HCT116 (cell line): ENCODE measurements at regions not wholly inside any gene's neighbourhood (a gene's known extent, or its start where the extent isn't known, plus 50 kb on each side); places are given as distances from the start of the nearest gene placed in this dataset.

Source experiments
- ATAC-seq: fragments of 200-7000 bp; cut with Tn5 transposase; 2 replicates; pipeline ENCODE4 v1.9.1; 2020; ENCODE audit warnings: mild to moderate bottlenecking, moderate library complexity
- BruUV-seq: library from RNA; stranded (reverse); fragments of 400-500 nt; replicated peaks from 2 replicates; lab custom pipeline; 2021; lab: Mats Ljungman, UMichigan
- CTCF ChIA-PET: fragments of 300-600 bp; sonication (Branson Sonifier 250); formaldehyde crosslinking; loops from one replicate; lab custom pipeline; 2021; ENCODE audit warnings: antibody characterized with exemption; lab: Charles Lee
- POLR2A ChIA-PET: fragments of 300-600, 350-600 bp; sonication (Branson Sonifier 250); formaldehyde crosslinking; loops from one replicate; lab custom pipeline; 2021; ENCODE audit warnings: antibody characterized with exemption; lab: Charles Lee
- RAD21 ChIA-PET, 2 experiments: fragments of 300-600 bp; sonication (Branson Sonifier 250); formaldehyde crosslinking; loops; one replicate each; lab custom pipeline; 2023; ENCODE audit warnings: low total read pairs in 2 of 2; ENCODE audit not compliant: uncharacterized antibody in 2 of 2, unreplicated experiment in 2 of 2, low non-redundant PET in 1 of 2; lab: Charles Lee
- DNase-seq: peaks from one replicate; pipeline ENCODE4 v3.0.0-alpha.2; 2010; ENCODE audit warnings: low read depth, low spot score
- H2AFZ ChIP-seq: fragments of 200-600 bp; shearing (Covaris generic), sonication (generic); 2 replicates; pipeline ENCODE4 v1.6.1; 2017; ENCODE audit warnings: low read depth, mixed run types, mixed read lengths, antibody characterized with exemption, low read length; ENCODE audit not compliant: poor library complexity, severe bottlenecking
- H3K27ac ChIP-seq: 2 replicates; pipeline ENCODE4 v1.5.1; 2012; ENCODE audit warnings: low read depth, low read length
- H3K27me3 ChIP-seq: fragments of 200-600 bp; sonication (generic); 2 replicates; pipeline ENCODE4 v1.6.1; 2016; ENCODE audit warnings: mixed run types, low read length, mixed read lengths; ENCODE audit not compliant: insufficient read depth
- H3K36me3 ChIP-seq, 2 experiments: fragments of 200-500 bp in 1 of 2; fragments of 200-600 bp in 1 of 2; sonication (Bioruptor generic) in 1 of 2; sonication (generic) in 1 of 2; 2 replicates each; pipeline versions ENCODE4 v1.5.1 to v1.6.1; 2014 to 2016; ENCODE audit warnings: low read length in 2 of 2, inconsistent platforms in 1 of 2, mixed read lengths in 1 of 2, mixed run types in 1 of 2; ENCODE audit not compliant: insufficient read depth in 2 of 2, control insufficient read depth in 1 of 2
- H3K4me1 ChIP-seq, 2 experiments: fragments of 200-600 bp in 1 of 2; sonication (generic) in 1 of 2; 2 replicates each; pipeline versions ENCODE4 v1.5.1 to v1.6.1; 2012 to 2017; ENCODE audit warnings: low read length in 2 of 2, inconsistent platforms in 1 of 2, mild to moderate bottlenecking in 1 of 2, mixed read lengths in 1 of 2, mixed run types in 1 of 2, moderate library complexity in 1 of 2; ENCODE audit not compliant: insufficient read depth in 2 of 2, control insufficient read depth in 1 of 2
- H3K4me2 ChIP-seq: fragments of 200-600 bp; sonication (generic); 2 replicates; pipeline ENCODE4 v1.6.1; 2017; ENCODE audit warnings: mixed run types, low read length, mixed read lengths
- H3K4me3 ChIP-seq, 2 experiments: fragments of 200-600 bp in 1 of 2; sonication (generic) in 1 of 2; replicated peaks in 1 of 2; 2 replicates each; pipeline ENCODE4 v1.5.1; 2011 to 2016; ENCODE audit warnings: low read length in 2 of 2, control low read depth in 1 of 2, low read depth in 1 of 2, mild to moderate bottlenecking in 1 of 2, mixed read lengths in 1 of 2, mixed run types in 1 of 2
- H3K79me2 ChIP-seq: fragments of 200-600 bp; sonication (generic); 2 replicates; pipeline ENCODE4 v1.6.1; 2017; ENCODE audit warnings: mild to moderate bottlenecking, mixed run types, low read length, moderate library complexity, mixed read lengths; ENCODE audit not compliant: insufficient read depth
- H3K9ac ChIP-seq: fragments of 200-600 bp; sonication (generic); 2 replicates; pipeline ENCODE4 v1.6.1; 2016; ENCODE audit warnings: low read length, mixed read lengths
- H3K9me2 ChIP-seq: fragments of 200-600 bp; sonication (generic), shearing (Covaris generic); 2 replicates; pipeline ENCODE4 v1.6.1; 2017; ENCODE audit warnings: mixed run types, mild to moderate bottlenecking, moderate library complexity; ENCODE audit not compliant: insufficient read depth
- H3K9me3 ChIP-seq, 2 experiments: fragments of 200-500 bp in 1 of 2; fragments of 200-600 bp in 1 of 2; sonication (Bioruptor generic) in 1 of 2; sonication (generic) in 1 of 2; 2 replicates each; pipeline ENCODE4 v1.6.1; 2014 to 2017; ENCODE audit warnings: low read length in 2 of 2, mixed read lengths in 2 of 2, inconsistent platforms in 1 of 2, low read depth in 1 of 2, mild to moderate bottlenecking in 1 of 2, mixed run types in 1 of 2, moderate library complexity in 1 of 2; ENCODE audit not compliant: control insufficient read depth in 1 of 2, insufficient read depth in 1 of 2
- H4K20me1 ChIP-seq: fragments of 200-600 bp; sonication (generic), shearing (Covaris generic); 2 replicates; pipeline ENCODE4 v1.6.1; 2017; ENCODE audit warnings: mixed run types, mild to moderate bottlenecking, moderate library complexity; ENCODE audit not compliant: insufficient read depth
- EGR1 ChIP-seq: IDR thresholded peaks from 2 replicates; pipeline ENCODE4 v1.6.1; 2012; ENCODE audit warnings: low read depth
- EZH2phosphoT487 ChIP-seq: fragments of 200-600 bp; IDR thresholded peaks from 2 replicates; pipeline ENCODE4 v1.6.1; 2018; ENCODE audit warnings: antibody characterized with exemption, borderline replicate concordance
- FOSL1 ChIP-seq: IDR thresholded peaks from 2 replicates; pipeline ENCODE4 v1.6.1; 2012; ENCODE audit warnings: low read depth
- JUND ChIP-seq: IDR thresholded peaks from 2 replicates; pipeline ENCODE4 v1.6.1; 2012
- POLR2A ChIP-seq: IDR thresholded peaks from 2 replicates; pipeline ENCODE4 v1.7.0; 2011; ENCODE audit warnings: borderline replicate concordance; ENCODE audit not compliant: insufficient read depth, insufficient read length; ENCODE audit errors: extremely low read depth
- RAD21 ChIP-seq: IDR thresholded peaks from 2 replicates; pipeline ENCODE4 v1.6.1; 2012; ENCODE audit warnings: low read depth, mild to moderate bottlenecking
- SIN3A ChIP-seq: IDR thresholded peaks from 2 replicates; pipeline ENCODE4 v1.6.1; 2012; ENCODE audit warnings: low read depth
- SRF ChIP-seq: IDR thresholded peaks from 2 replicates; pipeline ENCODE4 v1.6.1; 2012; ENCODE audit warnings: low read depth
- ZFX ChIP-seq: fragments of 450-650 bp; IDR thresholded peaks from 2 replicates; pipeline ENCODE4 v1.6.1; 2017
- intact Hi-C: fragments of 100-400 bp; cut with micrococcal nuclease; formaldehyde crosslinking; loops from 2 replicates; pipeline ENCODE4 v1.10.0; 2022
- TF ChIP-seq, protein P1 (sequence below): IDR thresholded peaks from 2 replicates; pipeline ENCODE4 v1.6.1; 2012; ENCODE audit warnings: low read depth
- TF ChIP-seq, protein P2 (sequence below), 3 experiments: fragments of 200-600 bp in 1 of 3; sonication (generic) in 1 of 3; IDR thresholded peaks in 2 of 3; conservative IDR thresholded peaks in 1 of 3; 2 replicates each; pipeline ENCODE4 v1.5.1; 2012 to 2017; ENCODE audit warnings: low read depth in 2 of 3, low read length in 2 of 3, antibody characterized with exemption in 1 of 3, borderline replicate concordance in 1 of 3, control low read depth in 1 of 3, mild to moderate bottlenecking in 1 of 3, mixed read lengths in 1 of 3, mixed run types in 1 of 3, moderate library complexity in 1 of 3; ENCODE audit not compliant: insufficient read depth in 1 of 3
- TF ChIP-seq, protein P3 (sequence below): IDR thresholded peaks from 2 replicates; pipeline ENCODE4 v1.6.1; 2012

DNA sequence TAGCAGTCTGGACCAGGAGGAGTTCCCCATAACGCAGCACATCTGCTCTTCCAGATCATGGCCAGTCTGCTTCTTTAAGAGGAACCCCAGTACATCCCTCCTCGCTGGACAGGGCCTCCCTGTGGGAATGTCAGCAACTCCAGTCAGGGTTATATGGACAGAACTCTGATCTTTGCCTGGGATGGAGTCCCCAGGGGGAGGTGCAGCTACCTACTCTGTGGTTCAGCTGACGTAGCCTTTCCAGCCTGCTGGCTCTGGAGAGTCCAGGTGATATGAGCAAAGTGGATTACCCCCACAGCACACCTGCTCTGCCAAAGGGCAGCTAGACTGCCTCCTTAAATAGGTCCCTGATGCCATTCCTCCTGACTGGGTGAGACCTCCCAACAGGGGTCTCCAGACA, 417.1 kb upstream of the EPHA3 start:
- POLR2A ChIA-PET = no interaction called here
- H4K20me1 ChIP-seq = no peaks in the 10 kb centered on the region
- DNase-seq (no peak), ATAC-seq (no peak)
- H3K27me3 ChIP-seq = no peaks in the 10 kb centered on the region
- no peaks in the 10 kb centered on the region for H3K4me1 ChIP-seq
- H2AFZ ChIP-seq = no peak overlapping the region
- intact Hi-C loops = no loop called here
- peaks cover 15 to 30% of the 10 kb centered on the region in 2 experiments; a peak in 2 of 4 replicates for H3K9me3 ChIP-seq
- RAD21 ChIA-PET = no interaction called here
- CTCF ChIA-PET = no interaction called here
- TF ChIP-seq RAD21 = no peak
- TF ChIP-seq, protein P1, sequence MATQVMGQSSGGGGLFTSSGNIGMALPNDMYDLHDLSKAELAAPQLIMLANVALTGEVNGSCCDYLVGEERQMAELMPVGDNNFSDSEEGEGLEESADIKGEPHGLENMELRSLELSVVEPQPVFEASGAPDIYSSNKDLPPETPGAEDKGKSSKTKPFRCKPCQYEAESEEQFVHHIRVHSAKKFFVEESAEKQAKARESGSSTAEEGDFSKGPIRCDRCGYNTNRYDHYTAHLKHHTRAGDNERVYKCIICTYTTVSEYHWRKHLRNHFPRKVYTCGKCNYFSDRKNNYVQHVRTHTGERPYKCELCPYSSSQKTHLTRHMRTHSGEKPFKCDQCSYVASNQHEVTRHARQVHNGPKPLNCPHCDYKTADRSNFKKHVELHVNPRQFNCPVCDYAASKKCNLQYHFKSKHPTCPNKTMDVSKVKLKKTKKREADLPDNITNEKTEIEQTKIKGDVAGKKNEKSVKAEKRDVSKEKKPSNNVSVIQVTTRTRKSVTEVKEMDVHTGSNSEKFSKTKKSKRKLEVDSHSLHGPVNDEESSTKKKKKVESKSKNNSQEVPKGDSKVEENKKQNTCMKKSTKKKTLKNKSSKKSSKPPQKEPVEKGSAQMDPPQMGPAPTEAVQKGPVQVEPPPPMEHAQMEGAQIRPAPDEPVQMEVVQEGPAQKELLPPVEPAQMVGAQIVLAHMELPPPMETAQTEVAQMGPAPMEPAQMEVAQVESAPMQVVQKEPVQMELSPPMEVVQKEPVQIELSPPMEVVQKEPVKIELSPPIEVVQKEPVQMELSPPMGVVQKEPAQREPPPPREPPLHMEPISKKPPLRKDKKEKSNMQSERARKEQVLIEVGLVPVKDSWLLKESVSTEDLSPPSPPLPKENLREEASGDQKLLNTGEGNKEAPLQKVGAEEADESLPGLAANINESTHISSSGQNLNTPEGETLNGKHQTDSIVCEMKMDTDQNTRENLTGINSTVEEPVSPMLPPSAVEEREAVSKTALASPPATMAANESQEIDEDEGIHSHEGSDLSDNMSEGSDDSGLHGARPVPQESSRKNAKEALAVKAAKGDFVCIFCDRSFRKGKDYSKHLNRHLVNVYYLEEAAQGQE = no peak
- TF ChIP-seq ZFX = no peak
- TF ChIP-seq FOSL1 = no peak
- TF ChIP-seq EZH2phosphoT487 = no peak
- no peak for TF ChIP-seq SIN3A
- TF ChIP-seq SRF = no peak
- no peak for TF ChIP-seq JUND
- no peak for TF ChIP-seq EGR1
- TF ChIP-seq, protein P2, sequence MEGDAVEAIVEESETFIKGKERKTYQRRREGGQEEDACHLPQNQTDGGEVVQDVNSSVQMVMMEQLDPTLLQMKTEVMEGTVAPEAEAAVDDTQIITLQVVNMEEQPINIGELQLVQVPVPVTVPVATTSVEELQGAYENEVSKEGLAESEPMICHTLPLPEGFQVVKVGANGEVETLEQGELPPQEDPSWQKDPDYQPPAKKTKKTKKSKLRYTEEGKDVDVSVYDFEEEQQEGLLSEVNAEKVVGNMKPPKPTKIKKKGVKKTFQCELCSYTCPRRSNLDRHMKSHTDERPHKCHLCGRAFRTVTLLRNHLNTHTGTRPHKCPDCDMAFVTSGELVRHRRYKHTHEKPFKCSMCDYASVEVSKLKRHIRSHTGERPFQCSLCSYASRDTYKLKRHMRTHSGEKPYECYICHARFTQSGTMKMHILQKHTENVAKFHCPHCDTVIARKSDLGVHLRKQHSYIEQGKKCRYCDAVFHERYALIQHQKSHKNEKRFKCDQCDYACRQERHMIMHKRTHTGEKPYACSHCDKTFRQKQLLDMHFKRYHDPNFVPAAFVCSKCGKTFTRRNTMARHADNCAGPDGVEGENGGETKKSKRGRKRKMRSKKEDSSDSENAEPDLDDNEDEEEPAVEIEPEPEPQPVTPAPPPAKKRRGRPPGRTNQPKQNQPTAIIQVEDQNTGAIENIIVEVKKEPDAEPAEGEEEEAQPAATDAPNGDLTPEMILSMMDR (IDR thresholded peaks at IDR 0.05 in 2 of 3, conservative IDR thresholded peaks at IDR 0.05 in 1 of 3; ENCODE audit: borderline replicate concordance in 1 of 3, insufficient read depth in 1 of 3, low read depth in 2 of 3, low read length in 2 of 3) = no peak
- TF ChIP-seq, protein P3, sequence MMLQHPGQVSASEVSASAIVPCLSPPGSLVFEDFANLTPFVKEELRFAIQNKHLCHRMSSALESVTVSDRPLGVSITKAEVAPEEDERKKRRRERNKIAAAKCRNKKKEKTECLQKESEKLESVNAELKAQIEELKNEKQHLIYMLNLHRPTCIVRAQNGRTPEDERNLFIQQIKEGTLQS = no peak
- TF ChIP-seq POLR2A = no peak
- H3K9me2 ChIP-seq = no peaks in the 10 kb centered on the region
- no peaks in the 10 kb centered on the region for H3K79me2 ChIP-seq
- no peak overlapping the region for H3K4me2 ChIP-seq
- no peak overlapping the region for H3K4me3 ChIP-seq
- no peak overlapping the region for H3K9ac ChIP-seq
- no peaks in the 10 kb centered on the region; a peak in 1 of 4 replicates for H3K36me3 ChIP-seq
- no TSS peak for BruUV-seq
- H3K27ac ChIP-seq = no peak overlapping the region
